GM19238 (cell line): ENCODE measurements at regions not wholly inside any gene's neighbourhood (a gene's known extent, or its start where the extent isn't known, plus 50 kb on each side); places are given as distances from the start of the nearest gene placed in this dataset.
"Not testable (repeated sequence)": the region's sequence is repeated elsewhere in the genome, so short reads cannot be mapped to it uniquely, and the experiment has no call there.

Source experiments
- DNase-seq: peaks from one replicate; pipeline ENCODE4 v3.0.0; 2011; ENCODE audit warnings: low spot score; ENCODE audit not compliant: insufficient read length

DNA sequence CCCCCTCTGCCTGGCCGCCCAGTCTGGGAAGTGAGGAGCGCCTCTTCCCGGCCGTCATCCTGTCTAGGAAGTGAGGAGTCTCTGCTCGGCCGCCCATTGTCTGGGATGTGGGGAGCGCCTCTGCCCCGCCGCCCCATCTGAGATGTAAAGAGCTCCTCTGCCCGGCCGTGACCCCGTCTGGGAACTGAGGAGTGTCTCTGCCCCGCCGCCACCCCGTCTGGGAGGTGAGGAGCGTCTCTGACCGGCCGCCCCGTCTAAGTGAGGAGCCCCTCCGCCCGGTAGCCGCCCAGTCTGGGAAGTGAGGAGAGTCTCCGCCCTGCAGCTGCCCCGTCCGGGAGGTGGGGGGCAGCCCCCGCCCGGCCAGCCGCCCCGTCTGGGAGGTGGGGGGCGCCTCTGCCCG, 228.9 kb downstream of the RPIA start:
- not testable (repeated sequence) for DNase-seq

DNA sequence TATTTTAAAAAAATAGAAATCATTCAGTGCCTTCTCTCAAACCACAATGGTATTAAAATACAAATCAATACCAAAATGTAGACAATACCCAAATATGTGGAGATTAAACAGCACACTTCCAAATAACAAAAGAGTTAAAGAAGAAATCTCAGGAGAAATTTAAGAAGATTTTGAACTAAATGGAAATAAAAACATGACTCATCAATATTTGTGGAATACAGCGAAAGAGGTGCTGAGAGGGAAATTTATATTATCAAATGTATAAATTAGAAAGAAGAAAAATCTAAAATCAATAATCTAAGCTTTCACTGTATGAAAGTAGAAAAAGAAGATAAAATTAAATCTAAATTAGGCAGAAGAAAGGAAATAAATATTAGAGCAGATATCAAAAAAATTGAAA, 233.1 kb downstream of the RPIA start:
- no peak for DNase-seq

DNA sequence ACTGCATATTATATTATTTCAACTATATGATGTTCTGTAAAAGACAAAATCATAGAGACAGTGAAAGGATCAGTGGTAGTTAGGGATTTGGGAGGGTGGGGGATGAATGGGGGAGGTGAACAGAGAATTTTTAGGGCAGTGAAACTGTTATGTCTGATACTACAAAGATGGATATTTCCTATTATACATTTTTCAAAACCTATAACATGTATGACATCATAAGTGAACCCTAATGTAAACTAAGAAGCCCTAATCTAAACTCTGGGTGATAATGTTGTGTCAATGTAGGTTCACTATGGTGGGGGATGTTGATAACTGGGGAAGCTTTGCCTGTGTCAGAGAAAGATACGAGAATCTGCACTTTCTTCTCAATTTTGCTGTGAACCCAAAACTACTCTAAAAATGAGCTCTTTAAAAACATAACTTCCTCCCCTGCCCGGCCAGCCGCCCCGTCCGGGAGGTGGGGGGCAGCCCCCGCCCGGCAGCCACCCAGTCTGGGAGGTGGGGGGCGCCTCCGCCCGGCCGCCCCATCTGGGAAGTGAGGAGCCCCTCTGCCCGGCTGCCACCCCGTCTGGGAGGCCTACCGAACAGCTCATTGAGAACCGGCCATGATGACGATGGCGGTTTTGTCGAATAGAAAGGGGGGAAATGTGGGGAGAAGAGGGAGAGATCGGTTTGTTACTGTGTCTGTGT, 234.4 kb downstream of the RPIA start:
- no peak for DNase-seq

DNA sequence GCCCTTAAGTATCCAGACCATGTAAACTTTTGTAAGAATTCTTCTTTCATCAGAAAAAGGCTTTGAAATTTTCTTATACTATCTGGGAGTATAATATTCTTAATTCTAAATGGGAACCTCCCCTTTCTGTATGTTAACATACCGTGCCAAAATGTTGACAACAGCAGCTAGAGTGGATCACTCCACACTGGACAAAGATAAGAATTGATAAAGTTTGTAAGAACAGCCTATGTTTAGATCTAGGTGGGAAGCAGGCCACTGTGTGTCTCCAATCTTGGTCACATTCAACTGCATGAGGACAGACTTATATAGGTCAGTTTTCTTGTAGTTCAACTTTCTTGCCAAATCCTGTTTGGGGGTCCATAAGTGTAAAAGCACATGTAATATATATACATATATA, 235.7 kb downstream of the RPIA start:
- no peak for DNase-seq

DNA sequence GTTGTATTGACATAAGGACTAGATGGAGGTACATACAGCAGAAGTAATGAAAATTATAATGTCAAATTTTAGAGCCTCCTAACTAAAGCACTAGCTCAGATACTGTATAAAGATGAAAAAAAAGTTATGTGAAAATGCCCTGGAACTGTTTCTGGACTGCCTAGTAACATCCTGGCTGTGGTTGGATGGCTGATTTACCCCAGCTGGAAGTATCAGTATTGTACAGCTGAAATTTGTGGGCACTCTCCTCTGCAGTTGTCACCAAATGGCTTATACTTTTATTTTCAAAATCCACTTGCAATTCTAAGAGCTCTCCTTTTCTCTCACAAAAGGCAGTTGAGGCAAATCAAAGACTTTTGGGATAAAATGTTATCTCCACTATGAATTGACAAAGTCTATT, 239.2 kb downstream of the RPIA start:
- DNase-seq: no peak

DNA sequence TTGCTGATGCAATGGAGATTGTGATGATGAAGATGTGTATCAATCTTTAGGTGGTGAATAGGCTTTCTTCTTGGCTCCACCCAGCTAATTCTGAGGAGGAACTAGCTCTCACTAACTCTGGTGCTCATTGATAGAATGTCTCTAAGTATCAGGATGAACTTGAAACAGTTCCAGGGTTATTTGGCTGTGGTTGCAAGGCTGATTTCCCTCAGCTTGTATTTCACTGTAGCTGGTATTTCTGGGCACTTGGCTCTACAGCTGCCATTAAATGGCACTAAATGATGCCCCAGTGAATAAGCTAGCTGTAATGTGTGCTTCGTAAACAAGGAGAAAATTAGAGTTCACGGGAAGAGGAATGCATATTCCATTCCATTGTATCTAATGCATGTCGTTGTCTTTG, 241.2 kb downstream of the RPIA start:
- DNase-seq: no peak

DNA sequence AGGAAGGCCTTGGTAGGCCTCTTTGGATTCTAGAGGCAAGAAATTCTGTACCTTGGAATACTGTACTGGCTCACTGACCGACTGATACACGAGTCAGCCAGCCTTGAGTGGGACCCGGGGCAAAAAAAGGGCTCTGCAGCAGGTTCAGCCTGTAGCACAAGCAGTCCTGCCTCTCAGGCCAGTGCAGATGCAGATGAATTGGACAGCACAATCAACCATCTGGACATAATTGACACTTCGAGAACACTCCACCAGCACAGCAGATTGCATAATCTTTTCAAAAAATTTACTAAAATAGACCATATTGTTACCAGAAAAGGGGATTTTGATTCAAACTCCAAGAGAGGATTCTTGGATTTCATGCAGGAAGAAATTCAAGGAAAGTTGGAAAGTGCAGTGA, 241.6 kb downstream of the RPIA start:
- no peak for DNase-seq

DNA sequence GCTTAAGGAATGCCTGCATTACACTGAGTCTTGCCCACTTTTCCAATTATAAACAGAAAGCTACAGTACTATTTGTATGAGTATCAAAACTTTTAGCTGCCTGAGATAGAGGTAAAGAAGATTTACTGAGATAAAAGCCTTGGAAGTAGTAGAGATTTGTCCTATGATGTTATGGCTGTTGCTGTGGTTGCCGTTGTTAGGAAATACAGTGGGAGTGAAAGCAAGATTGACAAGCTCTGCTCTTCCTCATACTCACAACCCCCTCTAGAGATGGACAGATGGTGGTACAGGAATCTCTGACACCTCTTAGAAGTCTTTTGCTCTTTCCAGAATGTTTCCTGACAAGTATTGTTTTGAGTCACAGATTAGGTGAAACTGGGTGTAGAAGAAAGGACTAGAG, 242.5 kb downstream of the RPIA start:
- DNase-seq: no peak

DNA sequence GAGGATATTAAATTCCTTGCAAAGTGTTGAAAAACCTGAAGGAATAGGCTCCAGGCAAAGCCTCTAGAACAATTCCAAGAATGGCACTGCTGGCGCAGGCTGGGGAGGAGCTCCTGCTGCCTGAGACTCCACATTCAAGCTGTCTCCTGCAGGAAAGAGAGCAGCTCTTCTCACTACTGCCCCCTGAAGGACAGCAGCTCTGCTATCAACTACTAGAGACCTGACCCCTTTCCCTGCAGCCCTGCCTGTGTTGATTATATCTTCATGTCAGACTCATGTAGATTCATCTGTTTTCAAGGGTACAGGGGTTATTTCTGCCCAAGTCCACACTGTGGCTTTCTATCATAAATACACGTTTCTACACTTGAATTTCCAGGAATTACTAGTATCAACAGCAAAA, 249.7 kb downstream of the RPIA start:
- not testable (repeated sequence) for DNase-seq

DNA sequence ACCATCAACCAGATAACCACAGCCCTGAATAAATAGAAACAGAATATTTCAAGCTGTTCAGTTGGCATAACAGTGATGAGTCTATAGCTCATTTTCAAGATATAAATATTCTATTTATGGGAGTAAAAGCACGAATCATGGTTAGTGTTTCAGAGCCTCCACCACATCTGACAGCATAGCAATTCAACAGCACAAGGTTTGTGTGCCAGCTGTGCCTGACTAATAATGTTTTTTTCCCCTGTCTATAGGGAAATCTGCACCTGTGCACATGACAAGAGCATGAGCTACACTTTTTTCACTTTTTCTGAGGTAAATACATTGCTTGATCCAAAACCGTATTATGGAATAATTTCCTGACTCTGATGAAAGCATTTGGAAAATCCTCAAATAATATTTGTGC, 251.3 kb downstream of the RPIA start:
- DNase-seq: no peak

DNA sequence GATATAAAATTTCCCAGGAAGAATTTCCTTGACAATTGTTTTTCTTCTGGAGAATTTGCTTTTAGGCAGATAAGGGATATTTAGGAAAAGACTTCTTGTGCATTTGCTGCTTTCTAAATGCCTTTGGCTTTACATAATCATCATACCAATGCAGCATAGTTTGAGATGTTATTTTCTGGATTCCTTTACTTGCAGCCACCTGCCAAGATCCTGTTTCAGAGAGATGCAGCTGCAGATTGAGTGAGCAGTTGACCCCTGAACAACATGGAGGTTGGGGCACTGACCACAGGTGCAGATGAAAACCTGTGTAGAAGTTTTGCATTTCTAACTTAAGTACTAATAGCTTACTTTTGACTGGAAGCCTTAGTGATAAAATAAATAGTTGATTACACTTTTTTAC, 257.9 kb downstream of the RPIA start:
- DNase-seq: no peak

DNA sequence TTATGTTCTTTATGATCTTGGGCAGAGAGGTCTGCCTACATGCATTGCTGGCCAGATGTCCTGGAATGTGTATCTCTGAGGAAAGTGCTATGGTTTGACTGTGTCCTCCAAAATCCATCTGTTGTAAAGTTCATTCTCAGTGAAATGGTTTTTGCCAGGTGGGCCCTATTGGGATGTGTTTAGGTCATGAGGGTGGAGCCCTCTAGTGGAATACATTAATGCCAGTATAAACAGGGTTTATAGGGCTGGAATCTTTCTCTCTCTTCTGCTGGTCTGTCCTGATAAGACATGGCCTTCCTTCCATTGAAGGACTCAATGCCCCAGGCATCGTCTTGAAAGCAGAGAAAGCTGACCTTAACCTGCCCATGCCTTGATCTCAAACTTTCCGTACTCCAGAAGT, 258.5 kb downstream of the RPIA start:
- DNase-seq: no peak

DNA sequence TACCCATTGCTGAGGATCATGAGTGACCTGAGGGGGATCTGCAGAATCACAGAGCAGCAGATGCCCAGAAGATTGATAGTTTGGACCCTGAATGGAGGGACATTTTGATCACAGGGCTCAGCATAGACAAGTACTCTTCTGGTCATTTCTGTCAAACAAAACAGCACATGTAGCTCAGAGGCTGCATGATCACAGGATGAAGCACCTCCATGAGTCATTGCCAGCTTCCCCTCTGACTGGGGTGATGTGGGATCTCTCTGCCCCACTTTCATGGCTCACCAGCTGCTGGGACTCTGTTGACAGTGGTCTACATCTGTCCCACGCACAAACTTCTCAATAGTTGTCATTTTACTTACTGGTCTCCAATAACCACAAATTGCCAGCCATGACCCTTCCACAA, 264.1 kb downstream of the RPIA start:
- no peak for DNase-seq

DNA sequence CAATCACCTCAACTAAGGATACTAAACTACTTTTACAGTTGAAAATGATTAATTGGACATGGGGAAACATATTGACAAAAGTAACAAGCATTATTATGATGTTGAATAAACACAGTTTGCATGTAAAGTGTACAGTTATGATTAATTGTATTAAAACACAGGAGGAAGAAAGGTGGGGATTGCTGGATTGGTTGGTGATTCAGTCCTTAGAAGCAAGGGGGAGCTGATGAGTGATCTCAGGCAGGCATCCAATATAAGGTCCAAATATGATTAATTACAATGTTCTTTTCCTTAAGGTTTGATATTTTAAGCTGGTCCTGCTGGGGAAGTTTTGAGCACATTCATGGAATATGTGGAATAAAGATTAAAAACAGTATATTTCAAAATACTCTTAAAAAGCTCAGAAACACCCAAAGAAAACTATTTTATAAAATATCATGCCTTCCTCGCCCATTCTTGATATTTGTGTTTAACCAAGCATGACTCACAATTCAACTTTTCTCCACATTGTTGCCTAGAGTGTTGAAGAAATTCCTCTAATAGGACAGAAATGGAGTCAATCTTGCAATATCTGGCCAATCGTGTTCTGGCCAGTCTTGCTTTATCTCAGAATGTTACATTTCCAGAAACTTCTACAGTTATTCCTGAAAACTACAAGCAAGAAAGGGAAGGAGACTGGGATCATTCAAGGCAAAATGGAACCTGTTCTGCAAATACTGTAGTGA, 268.2 kb downstream of the RPIA start:
- no peak for DNase-seq

DNA sequence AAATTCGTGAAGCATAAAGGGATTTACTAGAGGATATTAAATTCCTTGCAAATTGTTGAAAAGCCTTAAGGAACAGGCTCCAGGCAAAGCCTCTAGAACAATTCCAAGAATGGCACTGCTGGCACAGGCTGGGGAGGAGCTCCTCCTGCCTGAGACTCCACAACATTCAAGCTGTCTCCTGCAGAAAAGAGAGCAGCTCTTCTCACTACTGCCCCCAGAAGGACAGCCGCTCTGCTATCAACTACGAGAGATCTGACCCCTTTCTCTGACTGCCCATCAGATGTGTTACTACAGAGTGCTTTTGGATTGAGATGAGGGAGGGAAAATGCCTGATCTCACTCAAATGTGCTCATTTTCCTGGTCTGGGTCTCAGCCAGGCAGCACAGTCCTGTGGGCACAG, 269.9 kb downstream of the RPIA start:
- DNase-seq: not testable (repeated sequence)

DNA sequence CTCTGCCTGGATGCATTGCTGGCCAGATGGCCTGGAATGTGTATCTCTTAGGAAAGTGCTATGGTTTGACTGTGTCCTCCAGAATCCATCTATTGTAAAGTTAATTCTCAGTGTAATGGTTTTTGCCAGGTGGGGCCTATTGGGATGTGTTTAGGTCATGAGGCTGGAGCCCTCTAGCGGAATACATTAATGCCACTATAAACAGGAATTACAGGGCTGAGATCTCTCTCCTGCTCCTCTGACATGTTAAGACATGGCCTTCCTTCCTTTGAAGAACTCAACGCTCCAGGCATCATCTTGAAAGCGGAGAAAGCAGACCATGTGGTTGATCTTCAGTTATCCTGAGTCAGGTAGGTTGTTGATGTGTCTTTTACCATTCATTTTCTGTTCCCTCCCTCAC, 276.4 kb downstream of the RPIA start:
- DNase-seq: no peak

DNA sequence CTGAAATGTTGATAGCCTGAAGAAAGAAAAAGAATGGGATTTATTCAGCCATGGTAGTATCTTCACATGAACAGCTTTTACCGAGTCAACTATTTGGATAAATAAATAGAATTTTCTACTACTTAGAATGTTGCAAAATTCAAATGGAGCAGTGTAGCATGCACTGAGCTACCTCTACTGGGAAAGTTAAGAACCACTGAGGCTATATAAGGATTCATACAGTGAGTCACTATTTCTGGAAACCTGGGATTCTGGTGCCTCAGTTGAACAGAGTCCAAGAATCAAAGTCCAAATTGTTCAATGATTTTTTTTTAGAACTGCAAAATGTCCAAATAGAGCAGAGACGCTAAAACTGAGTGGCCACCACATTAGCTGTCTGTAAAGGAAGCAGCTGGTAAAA, 286.5 kb downstream of the RPIA start:
- not testable (repeated sequence) for DNase-seq

DNA sequence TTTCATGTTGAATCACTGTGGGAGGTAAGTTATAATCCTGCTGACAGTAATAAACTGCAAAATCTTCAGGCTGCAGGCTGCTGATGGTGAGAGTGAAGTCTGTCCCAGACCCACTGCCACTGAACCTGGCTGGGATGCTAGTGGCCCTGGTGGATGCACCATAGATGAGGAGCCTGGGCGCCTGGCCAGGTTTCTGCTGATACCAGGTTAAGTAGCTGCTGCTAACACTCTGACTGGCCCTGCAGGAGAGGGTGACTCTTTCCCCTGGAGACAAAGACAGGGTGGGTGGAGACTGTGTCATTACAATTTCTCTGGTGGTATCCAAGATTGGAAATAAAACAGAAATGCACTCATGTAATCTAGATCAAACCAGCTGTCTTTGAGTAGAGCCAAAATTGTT, 287.0 kb downstream of the RPIA start:
- DNase-seq: not testable (repeated sequence)

DNA sequence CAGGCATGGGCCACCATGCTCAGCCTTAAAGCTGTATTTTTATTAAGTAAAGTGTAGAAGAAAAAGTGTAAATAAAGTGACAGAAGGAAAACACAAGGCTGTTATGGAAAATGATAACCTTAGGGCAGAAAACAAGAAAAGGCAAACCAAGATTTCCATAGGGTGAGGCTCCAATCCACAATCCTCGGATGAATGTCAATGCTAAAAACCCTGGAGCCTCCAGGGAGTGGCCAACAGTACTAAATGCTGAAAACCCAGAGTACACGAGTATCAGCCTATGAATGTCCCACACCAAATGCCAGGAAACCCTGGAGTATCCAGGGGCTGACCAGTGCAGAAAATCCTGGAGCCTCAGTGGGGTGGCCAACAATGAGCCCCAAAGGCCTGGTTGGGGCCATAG, 292.6 kb downstream of the RPIA start:
- not testable (repeated sequence) for DNase-seq

DNA sequence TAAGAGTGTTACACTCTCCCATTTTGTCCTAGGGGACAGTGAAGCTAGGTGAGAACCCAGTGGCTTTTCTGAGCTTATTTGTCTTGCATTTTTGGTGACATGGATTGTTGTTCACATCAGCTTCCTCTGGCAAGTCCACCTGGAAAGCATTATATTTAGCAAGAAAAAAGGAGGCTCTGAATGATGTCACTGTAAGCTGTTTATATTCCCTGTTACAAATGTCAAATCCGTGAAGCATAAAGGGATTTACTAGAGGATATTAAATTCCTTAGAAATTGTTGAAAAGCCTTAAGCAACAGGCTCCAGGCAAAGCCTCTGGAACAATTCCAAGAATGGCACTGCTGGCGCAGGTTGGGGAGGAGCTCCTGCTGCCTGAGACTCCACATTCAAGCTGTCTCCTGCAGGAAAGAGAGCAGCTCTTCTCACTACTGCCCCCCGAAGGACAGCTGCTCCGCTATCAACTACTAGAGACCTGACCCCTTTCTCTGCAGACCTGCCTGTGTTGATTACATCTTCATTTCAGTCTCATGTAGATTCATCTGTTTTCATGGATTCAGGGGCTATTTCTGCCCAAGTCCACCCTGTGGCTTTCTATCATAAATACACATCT, 295.4 kb downstream of the RPIA start:
- DNase-seq: not testable (repeated sequence)

DNA sequence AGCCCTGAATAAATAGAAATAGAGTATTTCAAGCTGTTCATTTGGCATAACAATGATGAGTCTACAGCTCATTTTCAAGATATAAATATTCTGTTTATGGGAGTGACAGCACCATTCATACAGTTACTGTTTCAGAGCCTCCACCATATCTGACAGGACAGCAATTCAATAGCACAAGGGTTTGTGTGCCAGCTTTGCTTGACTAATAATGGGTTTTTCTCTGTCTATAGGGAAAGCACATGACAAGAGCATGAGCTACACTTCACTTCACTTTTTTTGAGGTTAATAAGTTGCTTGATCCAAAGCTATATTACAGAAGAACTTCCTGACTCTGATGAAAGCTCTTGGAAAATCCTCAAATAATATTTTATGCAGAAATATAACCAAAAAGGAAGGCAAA, 297.1 kb downstream of the RPIA start:
- DNase-seq: not testable (repeated sequence)

DNA sequence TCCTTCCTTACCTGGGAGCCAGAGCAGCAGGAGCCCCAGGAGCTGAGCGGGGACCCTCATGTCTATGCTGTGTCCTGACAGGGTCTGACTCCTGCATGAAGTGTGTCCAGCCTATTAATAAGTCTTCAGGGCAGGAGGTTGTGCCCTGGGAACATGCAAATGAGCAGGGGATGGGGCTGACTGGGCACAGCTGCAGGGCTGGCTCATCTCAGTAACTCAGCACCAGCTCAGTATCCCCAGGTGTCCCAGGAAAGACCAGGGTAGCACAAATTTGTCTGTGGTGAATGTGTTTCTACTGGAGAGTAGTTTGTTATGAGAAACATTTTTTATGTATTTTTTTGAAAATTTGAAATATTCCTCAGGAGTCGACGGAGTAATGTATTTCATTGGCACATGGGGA, 301.3 kb downstream of the RPIA start:
- not testable (repeated sequence) for DNase-seq

DNA sequence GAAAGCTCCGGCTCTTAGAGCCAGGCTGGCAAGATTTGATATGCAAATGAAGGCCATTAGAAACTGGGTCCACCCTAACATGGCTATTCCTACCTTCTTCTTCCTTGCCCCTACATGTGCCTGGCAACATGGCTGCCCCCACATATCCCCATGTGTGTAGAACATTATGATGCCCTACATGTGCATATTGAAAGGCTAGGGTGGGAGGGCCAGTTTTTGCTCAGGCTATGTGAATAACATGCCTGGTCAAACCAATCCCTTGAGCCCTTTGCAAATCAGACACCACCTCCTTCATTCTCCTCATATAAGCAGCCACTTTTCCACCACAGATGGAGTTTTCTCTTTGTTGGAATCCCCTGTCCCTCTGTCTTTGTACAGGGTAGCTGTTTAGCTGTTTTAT, 303.4 kb downstream of the RPIA start:
- not testable (repeated sequence) for DNase-seq
